ENCODE measurements at regions not wholly inside any gene's neighbourhood (a gene's known extent, or its start where the extent isn't known, plus 50 kb on each side); places are given as distances from the start of the nearest gene placed in this dataset.

- TF ChIP-seq HNRNPL (IDR thresholded peaks at IDR 0.05; ENCODE audit: low read depth, low read length) = no peak
- TF ChIP-seq SAP30 (IDR thresholded peaks at IDR 0.05; ENCODE audit: borderline replicate concordance, insufficient read depth, low read depth, low read length, poor library complexity, severe bottlenecking) = no peak
- no peak for TF ChIP-seq CBX8 (IDR thresholded peaks at IDR 0.05; ENCODE audit: borderline replicate concordance, extremely low read depth, low read depth, low read length, poor library complexity, severe bottlenecking)
- no peak for TF ChIP-seq GABPA (tag; conservative IDR thresholded peaks at IDR 0.05; ENCODE audit: low read depth)
- TF ChIP-seq ZNF644 (tag; IDR thresholded peaks at IDR 0.05; ENCODE audit: low read depth) = no peak
- H2AFZ ChIP-seq (ENCODE audit: low read depth, low read length) = no peak overlapping the region
- no peak overlapping the region for H3K9ac ChIP-seq (ENCODE audit: insufficient read depth in 1 of 2, low read depth in 2 of 2, low read length in 2 of 2)
- ChIA-PET CTCF (ENCODE audit: low intra/inter-chr PET ratio) (no interaction called here), POLR2A (no interaction called here)
- H4K20me1 ChIP-seq (replicated peaks; ENCODE audit: control insufficient read depth, insufficient read depth, low read length) = no peaks in the 10 kb centered on the region
- no TSS peak for BruUV-seq (replicated peaks)
- H3K36me3 ChIP-seq (ENCODE audit: control insufficient read depth, insufficient read depth, low read length) = no peaks in the 10 kb centered on the region
- H3K9me1 ChIP-seq (ENCODE audit: control insufficient read depth, insufficient read depth, low read length) = no peaks in the 10 kb centered on the region
- WGBS (ENCODE audit: insufficient coverage, low coverage, missing lambda C conversion rate) = 0% methylated on average over 2 of the region's 2 CpGs
- no peaks in the 10 kb centered on the region for H3K9me3 ChIP-seq (replicated peaks; ENCODE audit: control insufficient read depth, insufficient read depth, low read depth, low read length)
- no peaks in the 10 kb centered on the region for H3K27me3 ChIP-seq (ENCODE audit: control insufficient read depth in 2 of 2, insufficient read depth in 2 of 2, low read length in 2 of 2)
- intact Hi-C loops (cut with micrococcal nuclease) = no loop called here
- ATAC-seq (no peak), FAIRE-seq (no peak), DNase-seq (ENCODE audit: extremely low read depth in 1 of 4, low spot score in 3 of 4) (no peak)
- H3K27ac ChIP-seq (ENCODE audit: extremely low read depth, low read depth, low read length) = no peak overlapping the region
- no peaks in the 10 kb centered on the region for H3K79me2 ChIP-seq (ENCODE audit: control insufficient read depth, insufficient read depth, low read length)
- H3K4me3 ChIP-seq = no peak overlapping the region
- H3K4me1 ChIP-seq (replicated peaks in 1 of 2; ENCODE audit: control insufficient read depth in 2 of 2, insufficient read depth in 2 of 2, low read length in 2 of 2) = no peaks in the 10 kb centered on the region
- no peak overlapping the region for H3K4me2 ChIP-seq (ENCODE audit: insufficient read depth, low read length)
- in situ Hi-C loops (cut with MboI) = no loop called here
Measured at GRCh38 chr1:78240191-78240590, 194.4 kb downstream of the GIPC2 start.

DNA sequence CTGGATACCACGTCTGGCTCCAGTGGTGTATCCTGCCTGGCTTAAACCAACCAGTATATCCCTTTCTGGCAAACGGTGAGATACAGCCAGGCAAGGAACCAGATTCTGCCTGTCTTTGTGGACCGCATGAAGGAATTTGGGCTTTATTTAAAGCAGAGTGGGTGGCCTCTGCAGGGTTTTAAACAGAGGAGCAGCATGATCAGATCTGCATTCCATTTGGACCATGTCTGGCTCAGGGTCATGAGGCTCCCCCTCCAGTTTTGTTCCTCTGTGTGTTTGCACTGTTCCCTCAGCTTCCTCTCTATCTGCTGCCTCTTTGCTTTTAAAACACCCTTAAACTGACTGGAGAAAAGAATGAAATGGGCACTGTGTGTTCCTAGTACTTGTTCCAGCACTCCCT, 195.0 kb downstream of the GIPC2 start:
- CTCF ChIA-PET (ENCODE audit: low intra/inter-chr PET ratio) = no interaction called here
- no TSS peak for BruUV-seq (replicated peaks)
- Histone ChIP-seq H3K79me2 (ENCODE audit: control insufficient read depth, insufficient read depth, low read length) (no peaks in the 10 kb centered on the region), H3K9ac (ENCODE audit: insufficient read depth in 1 of 2, low read depth in 2 of 2, low read length in 2 of 2) (no peak overlapping the region), H3K36me3 (ENCODE audit: control insufficient read depth, insufficient read depth, low read length) (no peaks in the 10 kb centered on the region), H3K4me1 (replicated peaks in 1 of 2; ENCODE audit: control insufficient read depth in 2 of 2, insufficient read depth in 2 of 2, low read length in 2 of 2) (no peaks in the 10 kb centered on the region), H3K9me3 (replicated peaks; ENCODE audit: control insufficient read depth, insufficient read depth, low read depth, low read length) (no peaks in the 10 kb centered on the region), H3K9me1 (ENCODE audit: control insufficient read depth, insufficient read depth, low read length) (no peaks in the 10 kb centered on the region), H3K4me2 (ENCODE audit: insufficient read depth, low read length) (no peak overlapping the region), H3K27ac (ENCODE audit: extremely low read depth, low read depth, low read length) (no peak overlapping the region), H2AFZ (ENCODE audit: low read depth, low read length) (no peak overlapping the region), H3K4me3 (no peak overlapping the region), H3K27me3 (ENCODE audit: control insufficient read depth in 2 of 2, insufficient read depth in 2 of 2, low read length in 2 of 2) (no peaks in the 10 kb centered on the region), H4K20me1 (replicated peaks; ENCODE audit: control insufficient read depth, insufficient read depth, low read length) (no peaks in the 10 kb centered on the region)
- WGBS (ENCODE audit: insufficient coverage, low coverage, missing lambda C conversion rate) = 3% methylated on average over 3 of the region's 3 CpGs
- FAIRE-seq (no peak), DNase-seq (ENCODE audit: extremely low read depth in 1 of 4, low spot score in 3 of 4) (no peak), ATAC-seq (no peak)
- POLR2A ChIA-PET = no interaction called here
- in situ Hi-C loops (cut with MboI) = no loop called here
- intact Hi-C loops (cut with micrococcal nuclease) = no loop called here
- no peak for TF ChIP-seq WHSC1 (IDR thresholded peaks at IDR 0.05; ENCODE audit: low read length)
- no peak for TF ChIP-seq CBX5 (IDR thresholded peaks at IDR 0.05; ENCODE audit: borderline replicate concordance, low read depth)
- TF ChIP-seq GATA2 (CRISPR knock-in tag; IDR thresholded peaks at IDR 0.05) = no peak
- TF ChIP-seq ZNF76 (CRISPR knock-in tag; IDR thresholded peaks at IDR 0.05; ENCODE audit: borderline replicate concordance) = no peak
- no peak for TF ChIP-seq NCOA2 (IDR thresholded peaks at IDR 0.05; ENCODE audit: partially characterized antibody in 2 of 2)
- TF ChIP-seq, protein P1, sequence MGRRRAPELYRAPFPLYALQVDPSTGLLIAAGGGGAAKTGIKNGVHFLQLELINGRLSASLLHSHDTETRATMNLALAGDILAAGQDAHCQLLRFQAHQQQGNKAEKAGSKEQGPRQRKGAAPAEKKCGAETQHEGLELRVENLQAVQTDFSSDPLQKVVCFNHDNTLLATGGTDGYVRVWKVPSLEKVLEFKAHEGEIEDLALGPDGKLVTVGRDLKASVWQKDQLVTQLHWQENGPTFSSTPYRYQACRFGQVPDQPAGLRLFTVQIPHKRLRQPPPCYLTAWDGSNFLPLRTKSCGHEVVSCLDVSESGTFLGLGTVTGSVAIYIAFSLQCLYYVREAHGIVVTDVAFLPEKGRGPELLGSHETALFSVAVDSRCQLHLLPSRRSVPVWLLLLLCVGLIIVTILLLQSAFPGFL (CRISPR knock-in tag; IDR thresholded peaks at IDR 0.05) = no peak
- no peak for TF ChIP-seq PRPF4 (IDR thresholded peaks at IDR 0.05; ENCODE audit: insufficient read depth, low read depth, low read length, poor library complexity, severe bottlenecking)
- TF ChIP-seq ZNF431 (CRISPR knock-in tag; IDR thresholded peaks at IDR 0.05) = no peak
- TF ChIP-seq ZNF57 (CRISPR knock-in tag; IDR thresholded peaks at IDR 0.05) = no peak
- no peak for TF ChIP-seq ZBTB7A (IDR thresholded peaks at IDR 0.05; ENCODE audit: borderline replicate concordance, control insufficient read depth, low read depth, low read length)
- no peak for TF ChIP-seq CHD1 (IDR thresholded peaks at IDR 0.05; ENCODE audit: low read length)
- TF ChIP-seq BRD9 (IDR thresholded peaks at IDR 0.05; ENCODE audit: low read depth, partially characterized antibody) = no peak

Data from K562 (cell line).